ENCODE measurements at regions not wholly inside any gene's neighbourhood (a gene's known extent, or its start where the extent isn't known, plus 50 kb on each side); places are given as distances from the start of the nearest gene placed in this dataset.

DNA sequence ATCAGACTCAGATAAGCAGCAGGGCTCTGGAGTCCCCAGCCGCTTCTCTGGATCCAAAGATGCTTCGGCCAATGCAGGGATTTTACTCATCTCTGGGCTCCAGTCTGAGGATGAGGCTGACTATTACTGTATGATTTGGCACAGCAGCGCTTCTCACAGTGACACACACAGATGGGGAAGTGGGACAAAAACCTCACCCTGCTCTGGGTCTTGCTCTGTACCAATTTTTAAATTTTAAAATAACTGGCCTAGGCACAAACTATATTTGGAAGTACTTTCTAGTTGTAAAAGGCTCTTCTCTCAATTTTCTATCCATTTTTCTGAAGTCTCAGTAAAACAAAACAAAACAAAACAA lies 131.7 kb downstream of the VPREB1 start:
- no peak for TF ChIP-seq POLR2A (IDR thresholded peaks at IDR 0.05)
- TF ChIP-seq, protein P1, sequence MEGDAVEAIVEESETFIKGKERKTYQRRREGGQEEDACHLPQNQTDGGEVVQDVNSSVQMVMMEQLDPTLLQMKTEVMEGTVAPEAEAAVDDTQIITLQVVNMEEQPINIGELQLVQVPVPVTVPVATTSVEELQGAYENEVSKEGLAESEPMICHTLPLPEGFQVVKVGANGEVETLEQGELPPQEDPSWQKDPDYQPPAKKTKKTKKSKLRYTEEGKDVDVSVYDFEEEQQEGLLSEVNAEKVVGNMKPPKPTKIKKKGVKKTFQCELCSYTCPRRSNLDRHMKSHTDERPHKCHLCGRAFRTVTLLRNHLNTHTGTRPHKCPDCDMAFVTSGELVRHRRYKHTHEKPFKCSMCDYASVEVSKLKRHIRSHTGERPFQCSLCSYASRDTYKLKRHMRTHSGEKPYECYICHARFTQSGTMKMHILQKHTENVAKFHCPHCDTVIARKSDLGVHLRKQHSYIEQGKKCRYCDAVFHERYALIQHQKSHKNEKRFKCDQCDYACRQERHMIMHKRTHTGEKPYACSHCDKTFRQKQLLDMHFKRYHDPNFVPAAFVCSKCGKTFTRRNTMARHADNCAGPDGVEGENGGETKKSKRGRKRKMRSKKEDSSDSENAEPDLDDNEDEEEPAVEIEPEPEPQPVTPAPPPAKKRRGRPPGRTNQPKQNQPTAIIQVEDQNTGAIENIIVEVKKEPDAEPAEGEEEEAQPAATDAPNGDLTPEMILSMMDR (IDR thresholded peaks at IDR 0.05): no peak

Data from vagina (tissue), 2 donors.